ENCODE measurements at regions not wholly inside any gene's neighbourhood (a gene's known extent, or its start where the extent isn't known, plus 50 kb on each side); places are given as distances from the start of the nearest gene placed in this dataset.

- intact Hi-C loops (cut with DNase I) = no loop called here
These were observed 1977.9 kb upstream of the ADGRL3 start for GRCh38 chr4:59222221-59222620.

GRCh38 chr4:59223292-59223941 lies 1976.7 kb upstream of the ADGRL3 start:
- Histone ChIP-seq H3K36me3 (no peaks in the 10 kb centered on the region), H3K27ac (replicated peaks in 1 of 4) (no peak overlapping the region), H3K9me3 (no peaks in the 10 kb centered on the region), H3K27me3 (no peaks in the 10 kb centered on the region), H3K4me1 (no peaks in the 10 kb centered on the region), H3K4me3 (no peak overlapping the region)
- intact Hi-C loops (cut with DNase I) = no loop called here
- TF ChIP-seq POLR2A (IDR thresholded peaks at IDR 0.05; ENCODE audit: low read depth) (no peak), CTCF (IDR thresholded peaks at IDR 0.05) (no peak), EP300 (IDR thresholded peaks at IDR 0.05) (no peak), POLR2AphosphoS5 (IDR thresholded peaks at IDR 0.05) (no peak)
- no peak for DNase-seq (ENCODE audit: extremely low spot score)
- WGBS = 12% methylated on average over 2 of the region's 2 CpGs

More at GRCh38 chr4:59222221-59222620, 1977.9 kb upstream of the ADGRL3 start:
- no peaks in the 10 kb centered on the region for H3K27me3 ChIP-seq
- no peak overlapping the region for H3K27ac ChIP-seq (replicated peaks in 1 of 4)
- H3K4me3 ChIP-seq = no peak overlapping the region
- TF ChIP-seq POLR2A (IDR thresholded peaks at IDR 0.05; ENCODE audit: low read depth) = no peak
- TF ChIP-seq CTCF (IDR thresholded peaks at IDR 0.05) = no peak
- TF ChIP-seq POLR2AphosphoS5 (IDR thresholded peaks at IDR 0.05) = no peak
- no peak for TF ChIP-seq EP300 (IDR thresholded peaks at IDR 0.05)
- DNase-seq (ENCODE audit: extremely low spot score) = no peak
- no peaks in the 10 kb centered on the region for H3K4me1 ChIP-seq
- no peaks in the 10 kb centered on the region for H3K36me3 ChIP-seq
- 76% methylated on average over 4 of the region's 4 CpGs for WGBS
- no peaks in the 10 kb centered on the region for H3K9me3 ChIP-seq

GRCh38 chr4:59238212-59238611 lies 1961.9 kb upstream of the ADGRL3 start:
- Histone ChIP-seq H3K27me3 (no peaks in the 10 kb centered on the region), H3K4me3 (no peak overlapping the region), H3K4me1 (no peaks in the 10 kb centered on the region), H3K9me3 (peaks cover 0 to 3% (median 0%) of the 10 kb centered on the region in 4 donors), H3K27ac (replicated peaks in 1 of 4) (no peak overlapping the region), H3K36me3 (no peaks in the 10 kb centered on the region)
- no peak for TF ChIP-seq CTCF (IDR thresholded peaks at IDR 0.05)
- no peak for TF ChIP-seq POLR2A (IDR thresholded peaks at IDR 0.05; ENCODE audit: low read depth)
- TF ChIP-seq POLR2AphosphoS5 (IDR thresholded peaks at IDR 0.05) = no peak
- TF ChIP-seq EP300 (IDR thresholded peaks at IDR 0.05) = no peak
- no peak for DNase-seq (ENCODE audit: extremely low spot score)
- 43% methylated on average over 3 of the region's 3 CpGs for WGBS
- intact Hi-C loops (cut with DNase I) = no loop called here

- no peak overlapping the region for H3K27ac ChIP-seq (replicated peaks in 1 of 4)
- peaks cover 0 to 4% (median 0%) of the 10 kb centered on the region in 4 donors for H3K9me3 ChIP-seq
- DNase-seq (ENCODE audit: extremely low spot score) = no peak
- H3K4me1 ChIP-seq = no peaks in the 10 kb centered on the region
- H3K36me3 ChIP-seq = no peaks in the 10 kb centered on the region
- intact Hi-C loops (cut with DNase I) = no loop called here
- H3K27me3 ChIP-seq = no peaks in the 10 kb centered on the region
- WGBS = 57% methylated on average over 7 of the region's 7 CpGs
- TF ChIP-seq POLR2A (IDR thresholded peaks at IDR 0.05; ENCODE audit: low read depth) (no peak), POLR2AphosphoS5 (IDR thresholded peaks at IDR 0.05) (no peak), CTCF (IDR thresholded peaks at IDR 0.05) (no peak), EP300 (IDR thresholded peaks at IDR 0.05) (no peak)
- H3K4me3 ChIP-seq = no peak overlapping the region
These were observed 1960.1 kb upstream of the ADGRL3 start for GRCh38 chr4:59240011-59240410.

- intact Hi-C loops (cut with DNase I) = no loop called here
- Histone ChIP-seq H3K4me3 (no peak overlapping the region), H3K9me3 (peaks cover 0 to 4% (median 0%) of the 10 kb centered on the region in 4 donors), H3K27me3 (no peaks in the 10 kb centered on the region), H3K4me1 (no peaks in the 10 kb centered on the region), H3K36me3 (no peaks in the 10 kb centered on the region), H3K27ac (replicated peaks in 1 of 4) (no peak overlapping the region)
- no peak for DNase-seq (ENCODE audit: extremely low spot score)
- no peak for TF ChIP-seq POLR2A (IDR thresholded peaks at IDR 0.05; ENCODE audit: low read depth)
- TF ChIP-seq CTCF (IDR thresholded peaks at IDR 0.05) = no peak
- no peak for TF ChIP-seq POLR2AphosphoS5 (IDR thresholded peaks at IDR 0.05)
- no peak for TF ChIP-seq EP300 (IDR thresholded peaks at IDR 0.05)
These were observed 1957.1 kb upstream of the ADGRL3 start for GRCh38 chr4:59243038-59243437.
